GM18867 (cell line): ENCODE measurements at regions not wholly inside any gene's neighbourhood (a gene's known extent, or its start where the extent isn't known, plus 50 kb on each side); places are given as distances from the start of the nearest gene placed in this dataset.

ENCODE experiments used
- ATAC-seq: cut with Tn5 transposase; IDR thresholded peaks from one replicate; pipeline ENCODE4 v1.9.1; 2021; ENCODE audit warnings: mild to moderate bottlenecking, moderate library complexity; ENCODE audit not compliant: unreplicated experiment

GRCh38 chr16:16774389-16774788 is 395.4 kb downstream of the NPIPA7 start:
- no peak for ATAC-seq

GRCh38 chr16:16778332-16778731 is 399.4 kb downstream of the NPIPA7 start:
- no peak for ATAC-seq

- no peak for ATAC-seq
Observed at GRCh38 chr16:16780588-16780987, 401.6 kb downstream of the NPIPA7 start.

GRCh38 chr16:16782153-16782552 is 403.2 kb downstream of the NPIPA7 start:
- ATAC-seq, result no peak

GRCh38 chr16:16788004-16788403 is 409.1 kb downstream of the NPIPA7 start:
- no peak for ATAC-seq

GRCh38 chr16:16790597-16790996 is 411.7 kb downstream of the NPIPA7 start:
- no peak for ATAC-seq

DNA sequence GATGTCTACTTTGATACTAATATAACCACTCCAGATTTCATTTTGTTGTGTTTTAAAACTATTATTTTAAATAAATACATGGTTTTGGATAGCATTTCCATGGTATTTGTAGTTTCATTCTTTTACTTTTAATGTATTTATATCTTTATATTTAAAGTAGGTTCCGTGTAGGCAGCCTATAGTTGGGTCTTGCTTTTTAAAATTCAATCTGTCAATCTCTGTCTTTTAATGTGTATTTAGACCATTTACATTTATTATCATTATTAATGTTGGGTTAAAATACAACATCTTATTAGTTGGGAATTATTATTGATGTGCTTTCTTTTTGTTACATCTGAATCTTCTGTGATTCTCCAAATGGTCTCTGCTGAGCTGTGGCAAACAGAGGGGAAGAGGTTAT is 412.1 kb downstream of the NPIPA7 start:
- no peak for ATAC-seq

DNA sequence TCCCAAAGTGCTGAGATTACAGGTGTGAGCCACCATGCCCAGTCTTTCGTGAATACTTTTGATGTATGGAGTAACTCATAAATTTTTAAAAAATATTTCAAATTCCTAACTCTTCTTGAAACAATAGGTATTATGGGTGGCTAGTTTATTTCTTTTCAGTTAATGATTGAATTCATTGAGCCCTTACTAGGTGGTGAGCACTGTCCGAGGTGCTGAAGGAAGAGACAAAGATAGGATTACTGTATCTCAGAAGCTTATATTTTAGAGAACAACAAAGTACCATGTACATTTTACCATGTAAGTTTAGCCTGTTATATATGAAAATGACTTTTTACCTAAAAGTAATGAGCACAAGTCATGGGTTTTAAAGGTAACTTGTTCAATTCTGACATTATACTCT is 418.3 kb downstream of the NPIPA7 start:
- no peak for ATAC-seq

- no peak for ATAC-seq
Observed at GRCh38 chr16:16798504-16798903, 419.6 kb downstream of the NPIPA7 start.

DNA sequence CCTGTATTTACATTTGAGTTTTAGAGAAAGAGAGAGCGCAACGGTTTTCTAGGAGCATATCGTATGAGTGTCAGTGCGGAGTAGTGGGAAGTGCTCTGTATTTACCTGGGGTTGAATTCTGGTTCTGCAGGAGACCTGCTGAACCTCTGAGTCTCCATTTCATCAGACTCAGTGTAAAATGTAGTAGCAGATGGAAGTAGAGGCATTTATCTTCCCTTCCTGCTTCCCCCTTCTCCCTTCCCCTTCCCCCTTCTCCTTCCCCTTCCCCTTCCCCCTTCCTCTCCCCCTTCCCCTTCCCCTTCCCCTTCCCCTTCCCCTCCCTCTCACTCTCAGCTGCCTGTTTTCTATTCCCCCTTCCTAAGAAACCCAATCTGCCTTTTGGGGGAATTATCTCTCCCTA is 426.9 kb downstream of the NPIPA7 start:
- ATAC-seq, result no peak

DNA sequence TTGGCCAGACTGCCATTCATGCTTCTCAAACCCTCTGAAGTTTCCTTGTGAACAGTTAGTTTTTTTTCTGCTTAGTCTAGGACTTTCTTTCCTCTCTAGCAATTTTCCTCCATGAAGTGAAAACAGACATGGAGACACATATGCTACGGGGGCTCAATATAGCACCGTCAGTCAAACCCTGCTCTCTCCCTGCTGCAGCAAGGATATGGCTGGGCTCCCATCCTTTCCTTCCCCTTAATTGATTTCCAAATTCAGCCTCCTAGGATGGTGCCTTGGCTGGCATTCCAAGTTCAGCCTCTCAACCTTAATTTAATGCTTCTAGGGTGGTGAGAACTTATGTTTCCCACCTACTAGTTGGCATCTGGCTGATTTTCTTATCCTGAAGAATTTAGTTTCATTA is 436.7 kb downstream of the NPIPA7 start:
- ATAC-seq, result no peak

DNA sequence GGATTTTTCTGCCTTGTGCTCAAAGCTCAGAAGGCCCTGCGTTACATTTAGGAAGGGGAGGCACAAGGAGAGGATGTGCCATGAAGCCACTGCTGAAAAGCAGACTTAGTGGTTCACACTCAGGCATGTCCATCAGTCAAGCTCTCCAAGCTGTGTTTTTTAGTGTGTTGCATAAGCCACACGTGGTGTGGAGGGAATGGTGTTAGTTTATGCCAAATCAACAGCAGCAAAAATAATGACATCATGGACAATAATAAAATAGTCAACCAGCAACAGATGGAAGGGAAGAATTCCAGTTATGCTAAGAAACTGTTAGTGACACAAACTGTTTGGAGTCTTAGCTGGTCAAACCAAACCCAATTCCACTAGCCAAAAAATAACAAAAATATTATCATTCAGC is 438.3 kb downstream of the NPIPA7 start:
- no peak for ATAC-seq

DNA sequence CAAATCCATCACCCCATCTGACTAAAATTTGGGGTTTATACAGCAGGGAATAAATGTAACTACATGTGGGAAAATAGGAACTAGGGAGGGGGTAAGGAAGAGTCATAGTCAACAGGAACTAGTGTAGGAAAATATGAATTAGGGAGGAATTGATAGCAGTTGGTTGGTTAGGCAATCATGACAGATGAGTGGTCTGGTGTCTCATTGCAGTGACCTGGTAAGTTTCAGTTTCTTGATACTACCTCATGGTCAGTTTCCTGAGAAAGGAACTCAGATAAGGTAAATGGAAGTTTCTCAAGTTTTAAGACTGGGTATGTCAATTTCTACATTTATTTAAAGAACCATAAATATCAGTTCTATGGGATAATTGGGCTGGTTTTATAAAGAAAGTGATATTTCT is 442.3 kb downstream of the NPIPA7 start:
- ATAC-seq, result no peak

DNA sequence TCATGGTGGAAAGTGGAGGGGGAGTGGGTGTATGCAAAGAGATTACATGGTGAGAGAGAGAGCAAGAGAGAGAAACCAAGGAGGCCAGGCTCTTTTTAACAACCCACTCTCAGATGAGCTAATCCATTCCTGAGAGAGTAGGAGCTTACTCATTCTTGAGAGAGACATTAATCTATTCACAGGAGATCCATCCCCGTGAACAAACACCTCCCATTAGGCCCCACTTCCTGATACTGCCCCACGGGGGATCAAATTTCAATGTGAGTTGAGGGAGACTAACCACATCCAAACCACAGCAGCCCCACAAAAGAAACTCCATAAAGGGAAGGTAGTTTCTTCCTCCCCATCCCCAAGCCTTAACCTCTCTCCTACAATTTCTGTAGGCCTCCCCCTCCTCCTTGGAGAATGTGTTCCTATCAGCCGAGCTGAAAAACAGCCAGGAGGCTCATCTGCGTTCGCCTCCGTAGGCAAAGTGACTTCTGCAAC is 450.0 kb downstream of the NPIPA7 start:
- ATAC-seq, result no peak

DNA sequence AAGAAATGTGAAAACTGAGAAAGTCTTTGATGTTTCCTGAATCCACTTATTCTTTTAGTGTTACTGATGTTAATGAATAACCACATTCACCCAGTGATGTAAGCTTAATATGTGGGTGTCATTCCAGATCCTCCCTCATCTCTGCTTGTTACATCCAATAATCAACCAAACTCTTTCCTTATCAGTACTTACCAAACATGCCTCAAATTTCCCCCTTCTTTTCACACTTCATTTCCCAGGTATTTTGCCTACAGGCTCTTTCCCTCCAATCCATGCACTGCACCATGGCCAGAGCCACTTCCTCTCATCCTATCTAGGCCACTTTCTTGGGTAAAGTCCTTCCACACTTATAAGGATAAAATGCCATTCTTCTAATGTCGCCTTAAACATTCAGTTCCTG is 451.5 kb downstream of the NPIPA7 start:
- ATAC-seq, result no peak

- no peak for ATAC-seq
Observed at GRCh38 chr16:16830973-16831372, 452.0 kb downstream of the NPIPA7 start.

GRCh38 chr16:16833165-16833564 is 454.2 kb downstream of the NPIPA7 start:
- no peak for ATAC-seq

GRCh38 chr16:16850274-16850673 is 471.3 kb downstream of the NPIPA7 start:
- no peak for ATAC-seq

DNA sequence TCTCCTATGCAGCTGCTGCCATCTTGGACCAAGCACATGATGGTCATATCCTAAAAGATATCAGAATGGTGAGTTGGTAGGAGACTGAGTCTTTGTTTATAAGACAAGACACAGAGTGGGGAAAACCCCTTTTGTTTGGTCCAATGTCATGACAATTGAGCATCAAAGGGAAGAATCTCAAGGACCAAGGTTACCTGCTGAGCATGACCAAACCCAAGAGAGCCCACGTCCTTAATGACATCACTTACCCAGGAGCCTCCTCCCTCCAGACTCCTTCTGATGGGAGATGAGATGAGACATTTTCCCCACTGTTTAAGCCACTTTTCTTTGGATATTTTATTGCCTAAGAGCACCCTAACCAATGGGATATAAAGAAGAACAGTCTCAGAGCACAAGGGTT is 478.1 kb downstream of the NPIPA7 start:
- ATAC-seq, result no peak

GRCh38 chr16:16857603-16858283 is 478.8 kb downstream of the NPIPA7 start:
- no peak for ATAC-seq

DNA sequence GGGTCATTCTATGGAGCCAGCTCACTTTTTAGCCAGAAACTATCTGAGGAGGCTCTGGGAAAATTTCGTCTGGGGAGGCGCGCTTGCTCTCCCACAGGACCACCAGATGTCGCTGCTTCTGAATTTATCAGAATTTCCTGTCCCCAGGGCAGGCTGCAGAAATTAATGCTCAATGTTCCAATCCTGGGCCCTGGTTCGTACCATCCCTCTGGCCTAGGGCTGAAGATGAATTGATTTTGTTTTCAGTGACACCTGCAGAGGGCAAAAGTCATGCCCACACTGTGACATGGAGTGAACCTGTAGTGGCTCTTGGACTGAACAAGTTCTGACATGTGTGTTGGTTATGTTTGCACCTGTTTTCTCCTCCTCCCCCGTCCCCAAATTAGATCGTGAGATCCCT is 482.6 kb downstream of the NPIPA7 start:
- ATAC-seq, result peak; percentile 52

DNA sequence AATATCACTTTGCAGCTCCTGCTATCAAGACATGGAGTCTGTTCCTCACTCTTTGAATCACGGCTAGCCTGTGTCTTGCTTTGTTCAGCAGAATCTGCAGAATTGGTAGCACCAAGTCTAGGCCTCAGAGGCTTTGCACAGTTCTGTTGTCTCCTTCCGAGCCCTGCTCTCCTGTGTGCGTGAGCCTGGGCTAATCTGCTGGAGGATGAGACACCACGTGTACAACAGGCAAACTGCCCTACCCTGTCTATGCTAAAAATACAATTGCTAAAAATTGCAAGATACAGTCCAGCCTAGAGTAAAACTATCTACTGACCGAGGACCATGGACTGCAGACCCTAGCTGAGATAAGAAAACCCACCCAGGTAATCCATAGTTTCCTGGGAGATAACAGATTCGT is 484.7 kb downstream of the NPIPA7 start:
- ATAC-seq, result no peak

- ATAC-seq, result no peak
Observed at GRCh38 chr16:16864536-16864935, 485.6 kb downstream of the NPIPA7 start.
